ENCODE measurements at regions not wholly inside any gene's neighbourhood (a gene's known extent, or its start where the extent isn't known, plus 50 kb on each side); places are given as distances from the start of the nearest gene placed in this dataset.

DNA sequence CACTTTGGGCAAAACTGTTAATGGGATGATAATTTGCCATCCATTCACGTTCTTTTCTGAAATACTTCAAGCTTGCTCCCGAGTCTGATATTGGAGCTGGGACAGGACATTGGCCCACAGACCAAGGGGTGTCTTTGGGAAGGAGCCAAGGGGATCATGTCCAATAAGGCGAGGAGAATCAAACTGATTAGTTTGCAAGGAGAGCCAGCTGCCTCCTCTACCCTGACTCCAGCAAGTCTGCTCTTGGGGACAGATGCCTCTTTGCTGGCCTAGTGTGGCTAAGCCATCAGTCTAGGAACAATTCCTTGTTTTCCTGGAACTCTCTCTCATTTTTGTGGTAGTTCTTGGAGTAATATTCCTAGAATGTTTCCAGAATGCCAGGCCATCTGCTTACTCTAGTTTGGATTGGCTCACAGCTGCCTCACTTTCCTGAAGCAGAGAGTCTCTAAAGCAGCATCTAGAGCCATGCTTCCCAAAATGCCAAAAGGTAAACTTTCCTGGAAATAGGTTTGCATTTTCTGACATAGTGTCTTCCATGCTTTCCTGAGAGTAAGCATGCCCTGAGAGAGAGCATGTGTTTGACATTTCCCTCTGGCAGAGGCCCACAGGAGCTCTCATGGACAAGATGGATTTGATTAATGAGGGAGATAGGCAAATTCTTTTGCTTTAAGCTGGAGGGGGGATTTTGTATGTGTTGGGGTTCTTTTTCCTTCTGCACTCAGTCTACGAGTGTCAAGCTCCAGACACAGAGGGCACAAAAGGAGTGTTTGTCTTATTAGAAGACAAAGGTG lies 145.6 kb downstream of the GDAP2 start:
- DNase-seq = no peak
- H3K36me3 Mint-ChIP-seq = no peaks in the 10 kb centered on the region

DNA sequence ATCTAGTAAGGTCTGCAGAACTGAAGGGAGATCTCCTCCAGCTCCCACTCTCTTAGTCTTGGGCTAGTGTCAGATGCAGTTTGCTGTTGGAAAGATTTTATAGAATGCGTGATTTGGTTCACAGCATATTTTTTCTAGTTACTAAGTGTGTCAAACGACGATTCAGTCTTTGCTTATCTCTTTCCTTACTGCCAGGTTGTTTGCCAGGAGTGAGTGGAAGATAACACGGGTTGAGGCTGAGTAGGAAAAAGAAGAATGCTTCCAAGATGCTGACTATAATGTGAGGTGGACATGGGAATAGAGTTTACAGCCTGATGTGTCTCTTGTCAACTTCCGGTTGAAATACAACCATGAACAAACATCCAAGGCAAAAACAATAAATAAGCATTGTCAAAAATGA lies 141.4 kb downstream of the GDAP2 start:
- CTCF ChIA-PET = no interaction called here
- Mint-ChIP-seq H3K27me3 (peaks cover 9% of the 10 kb centered on the region), H3K27ac (no peak overlapping the region), H3K4me3 (no peak overlapping the region), H3K4me1 (peaks cover 4% of the 10 kb centered on the region), H3K9me3 (no peaks in the 10 kb centered on the region), H3K36me3 (no peaks in the 10 kb centered on the region)
- no peak for DNase-seq

More for the DNA sequence above, 145.6 kb downstream of the GDAP2 start:
- Mint-ChIP-seq H3K4me3 (no peak overlapping the region), H3K27ac (no peak overlapping the region), H3K4me1 (peaks cover 4% of the 10 kb centered on the region), H3K27me3 (peaks cover 20% of the 10 kb centered on the region), H3K9me3 (no peaks in the 10 kb centered on the region)
- CTCF ChIA-PET = interaction anchor here (1.1 kb wide), 1 partner anchor 30 kb away, joined by 3 read pairs; no protein-coding TSS in a partner anchor

DNA sequence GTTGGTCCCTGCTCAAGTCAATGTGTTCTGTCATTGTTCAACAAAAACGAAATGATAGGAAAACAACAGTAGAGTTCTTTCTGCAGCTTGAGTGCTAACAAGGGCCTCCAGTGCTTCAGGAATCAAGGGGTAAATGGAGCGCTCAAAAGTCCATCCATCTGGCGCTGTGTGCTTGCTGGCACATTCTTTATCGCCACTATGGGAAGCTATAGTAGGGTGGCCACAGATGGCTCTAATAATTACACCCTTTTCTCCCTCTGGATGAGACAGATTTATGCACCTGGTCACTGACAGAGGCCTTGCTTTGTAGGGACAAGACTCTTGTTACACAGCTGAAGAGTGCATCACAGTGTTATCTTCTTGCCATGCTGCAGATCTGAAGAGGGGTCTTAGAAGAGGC lies 136.0 kb downstream of the GDAP2 start:
- no peaks in the 10 kb centered on the region for H3K9me3 Mint-ChIP-seq
- H3K4me3 Mint-ChIP-seq = no peak overlapping the region
- no peak overlapping the region for H3K27ac Mint-ChIP-seq
- no peaks in the 10 kb centered on the region for H3K4me1 Mint-ChIP-seq
- no peaks in the 10 kb centered on the region for H3K36me3 Mint-ChIP-seq
- CTCF ChIA-PET = no interaction called here
- DNase-seq = no peak
- no peaks in the 10 kb centered on the region for H3K27me3 Mint-ChIP-seq

DNA sequence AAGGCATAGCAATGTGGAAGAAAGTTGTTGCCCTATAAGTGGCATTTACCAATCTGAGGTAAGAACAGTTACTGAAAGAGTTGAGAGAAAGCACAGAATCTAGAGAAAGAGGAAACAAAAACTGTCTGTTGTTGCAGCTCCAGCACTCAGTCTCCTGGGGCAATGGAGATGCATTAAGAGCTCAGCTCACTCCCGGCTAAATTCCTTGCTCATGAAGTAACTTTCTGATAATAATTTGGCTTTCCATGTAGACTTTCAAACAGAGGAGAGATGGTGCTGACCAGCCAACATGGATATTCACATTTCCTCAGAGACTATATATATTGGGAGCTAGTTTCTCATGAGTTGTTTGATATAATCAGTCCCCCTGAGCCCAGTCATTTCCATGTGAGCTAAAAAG lies 135.3 kb downstream of the GDAP2 start:
- CTCF ChIA-PET = no interaction called here
- no peaks in the 10 kb centered on the region for H3K27me3 Mint-ChIP-seq
- H3K9me3 Mint-ChIP-seq = no peaks in the 10 kb centered on the region
- H3K4me1 Mint-ChIP-seq = no peaks in the 10 kb centered on the region
- no peak for DNase-seq
- no peak overlapping the region for H3K4me3 Mint-ChIP-seq
- H3K27ac Mint-ChIP-seq = no peak overlapping the region
- no peaks in the 10 kb centered on the region for H3K36me3 Mint-ChIP-seq

DNA sequence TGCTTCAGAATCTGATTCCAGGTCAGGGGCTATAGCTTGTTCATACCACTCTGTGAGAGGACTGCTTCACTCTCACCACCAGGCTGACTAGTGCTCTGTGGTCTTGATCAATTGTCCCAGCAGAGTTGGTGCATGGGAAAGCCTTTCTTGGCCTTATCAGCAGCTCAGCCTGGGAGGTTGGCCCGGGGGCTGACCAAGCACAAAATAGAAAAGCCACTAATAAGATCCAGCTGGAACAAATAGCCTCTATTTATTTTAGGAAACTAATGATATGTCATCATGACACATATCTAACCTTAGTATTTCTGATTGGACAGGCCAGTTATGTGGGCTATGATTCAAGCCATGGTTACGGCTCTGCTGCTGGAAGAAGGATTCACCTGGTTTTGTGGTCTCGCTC lies 134.2 kb downstream of the GDAP2 start:
- no peak overlapping the region for H3K4me3 Mint-ChIP-seq
- H3K27ac Mint-ChIP-seq = no peak overlapping the region
- no peaks in the 10 kb centered on the region for H3K9me3 Mint-ChIP-seq
- DNase-seq = no peak
- H3K27me3 Mint-ChIP-seq = no peaks in the 10 kb centered on the region
- H3K4me1 Mint-ChIP-seq = no peaks in the 10 kb centered on the region
- H3K36me3 Mint-ChIP-seq = no peaks in the 10 kb centered on the region
- CTCF ChIA-PET = no interaction called here

DNA sequence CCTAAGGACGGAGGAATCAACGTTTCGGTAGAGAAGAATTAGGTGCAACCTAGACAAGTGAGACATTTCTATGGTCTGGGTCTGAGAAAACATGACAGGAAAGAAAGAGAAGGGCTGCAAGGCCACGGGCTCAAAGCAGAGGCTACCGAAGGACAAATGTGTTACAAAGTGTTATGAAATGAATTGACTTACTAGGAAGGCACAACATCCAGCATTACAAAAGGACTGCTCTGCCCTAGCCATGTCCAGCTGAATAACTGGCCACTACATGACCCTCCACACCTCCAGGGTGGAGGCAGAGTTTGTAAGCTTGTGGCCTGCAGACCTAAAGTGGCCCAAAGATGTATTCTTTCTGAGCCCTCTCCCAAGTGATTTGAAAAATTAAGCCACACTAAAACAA lies 133.6 kb downstream of the GDAP2 start:
- DNase-seq = no peak
- Mint-ChIP-seq H3K27ac (no peak overlapping the region), H3K36me3 (no peaks in the 10 kb centered on the region), H3K9me3 (no peaks in the 10 kb centered on the region), H3K4me3 (no peak overlapping the region), H3K27me3 (no peaks in the 10 kb centered on the region), H3K4me1 (no peaks in the 10 kb centered on the region)
- CTCF ChIA-PET = no interaction called here

DNA sequence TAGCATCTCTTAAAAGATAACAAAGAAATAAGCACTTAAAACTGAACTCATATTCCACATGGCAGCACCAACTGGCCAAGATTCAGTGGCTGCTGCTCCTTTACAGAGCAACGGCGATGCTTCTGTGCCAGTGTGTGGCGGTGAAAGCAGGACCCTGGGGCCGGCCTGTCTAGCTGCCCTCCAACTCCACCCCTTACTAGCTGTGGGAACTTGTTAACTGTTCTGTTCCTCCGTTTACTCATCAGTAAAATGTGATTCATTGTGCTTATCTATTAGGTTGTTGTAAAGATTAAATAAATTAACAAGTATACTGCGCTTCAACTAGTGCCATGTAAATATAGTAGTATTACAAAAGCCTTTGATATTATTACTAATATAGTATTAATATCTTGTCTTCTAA lies 133.2 kb downstream of the GDAP2 start:
- no peak overlapping the region for H3K4me3 Mint-ChIP-seq
- no peaks in the 10 kb centered on the region for H3K4me1 Mint-ChIP-seq
- CTCF ChIA-PET = no interaction called here
- H3K9me3 Mint-ChIP-seq = no peaks in the 10 kb centered on the region
- no peak for DNase-seq
- H3K27me3 Mint-ChIP-seq = no peaks in the 10 kb centered on the region
- H3K36me3 Mint-ChIP-seq = no peaks in the 10 kb centered on the region
- no peak overlapping the region for H3K27ac Mint-ChIP-seq

DNA sequence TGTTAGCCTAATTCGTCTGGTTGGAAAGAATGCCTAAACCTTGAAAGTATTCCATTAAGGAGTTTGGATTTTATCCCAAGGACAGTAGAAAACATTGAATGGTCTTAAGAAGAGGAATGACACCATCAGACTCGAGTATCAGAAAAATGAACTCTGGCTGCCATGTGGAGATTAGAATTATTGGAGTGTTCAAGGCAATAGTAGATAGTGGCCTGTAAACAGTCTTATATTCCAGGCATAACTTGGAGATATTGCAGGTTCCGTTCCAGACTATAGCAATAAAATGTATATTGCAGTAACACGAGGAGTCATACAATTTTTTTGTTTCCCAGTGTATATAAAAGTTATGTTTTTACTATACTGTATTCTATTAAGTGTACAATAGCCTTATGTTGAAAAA lies 130.9 kb downstream of the GDAP2 start:
- Mint-ChIP-seq H3K36me3 (no peaks in the 10 kb centered on the region), H3K27me3 (peaks cover 5% of the 10 kb centered on the region), H3K9me3 (no peaks in the 10 kb centered on the region), H3K4me1 (no peaks in the 10 kb centered on the region), H3K27ac (no peak overlapping the region), H3K4me3 (no peak overlapping the region)
- DNase-seq = no peak
- CTCF ChIA-PET = no interaction called here

DNA sequence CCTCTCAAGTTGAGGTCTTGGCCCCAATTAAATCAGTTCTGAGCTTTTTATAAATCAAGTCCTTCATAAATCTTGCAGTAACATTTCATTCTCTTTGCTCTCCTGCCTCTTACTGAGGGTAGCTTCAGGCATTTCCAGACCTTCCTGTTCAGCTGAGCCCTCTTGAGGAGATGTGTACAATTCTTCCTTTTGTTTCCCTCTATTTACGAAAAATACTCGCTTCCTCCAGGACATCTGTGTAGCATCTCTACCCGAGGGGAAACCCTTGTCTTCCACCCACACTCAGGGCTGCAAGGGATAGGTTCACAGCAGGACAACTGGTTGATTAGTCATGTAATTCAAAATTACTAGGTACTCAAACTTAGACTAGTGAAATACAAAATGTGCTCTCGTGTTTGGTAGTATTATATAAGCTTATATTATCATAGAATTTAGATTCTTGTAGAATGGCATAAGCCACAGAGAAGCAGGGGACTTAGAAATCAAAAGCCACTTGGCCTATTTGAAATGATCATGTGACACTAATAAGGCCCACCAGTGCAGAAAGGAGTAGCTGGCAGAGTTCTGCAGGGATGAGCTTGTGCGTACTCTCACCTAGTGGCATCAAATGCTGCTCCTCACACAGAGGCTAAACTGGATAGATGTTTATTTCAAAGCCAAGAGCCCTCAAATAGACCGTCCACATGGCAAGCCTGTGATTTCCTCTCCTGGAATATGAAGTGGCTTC lies 126.7 kb downstream of the GDAP2 start:
- H3K36me3 Mint-ChIP-seq = no peaks in the 10 kb centered on the region
- H3K4me3 Mint-ChIP-seq = no peak overlapping the region
- H3K27me3 Mint-ChIP-seq = peaks cover 21% of the 10 kb centered on the region
- H3K27ac Mint-ChIP-seq = no peak overlapping the region
- H3K4me1 Mint-ChIP-seq = no peaks in the 10 kb centered on the region
- H3K9me3 Mint-ChIP-seq = no peaks in the 10 kb centered on the region
- DNase-seq = no peak
- CTCF ChIA-PET = no interaction called here

DNA sequence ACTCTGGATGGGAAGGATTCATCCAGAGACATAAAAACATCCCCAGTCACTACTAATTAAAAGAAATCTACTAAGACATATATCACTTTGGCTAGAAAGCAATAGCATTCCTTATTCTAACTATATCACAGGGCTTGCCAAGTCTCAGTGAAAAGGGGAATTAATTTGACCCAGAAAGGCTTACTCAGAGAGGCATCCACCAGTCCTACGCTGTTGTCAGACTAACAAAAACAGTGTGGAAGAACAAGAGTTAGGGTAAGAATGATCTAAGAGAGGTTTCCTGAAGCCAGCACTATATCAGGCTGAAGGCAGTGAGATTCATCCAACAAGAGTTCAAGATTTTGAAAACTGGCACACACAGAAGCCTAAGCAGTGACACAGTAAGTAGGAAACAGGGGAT lies 126.1 kb downstream of the GDAP2 start:
- CTCF ChIA-PET = no interaction called here
- H3K27me3 Mint-ChIP-seq = peaks cover 21% of the 10 kb centered on the region

DNA sequence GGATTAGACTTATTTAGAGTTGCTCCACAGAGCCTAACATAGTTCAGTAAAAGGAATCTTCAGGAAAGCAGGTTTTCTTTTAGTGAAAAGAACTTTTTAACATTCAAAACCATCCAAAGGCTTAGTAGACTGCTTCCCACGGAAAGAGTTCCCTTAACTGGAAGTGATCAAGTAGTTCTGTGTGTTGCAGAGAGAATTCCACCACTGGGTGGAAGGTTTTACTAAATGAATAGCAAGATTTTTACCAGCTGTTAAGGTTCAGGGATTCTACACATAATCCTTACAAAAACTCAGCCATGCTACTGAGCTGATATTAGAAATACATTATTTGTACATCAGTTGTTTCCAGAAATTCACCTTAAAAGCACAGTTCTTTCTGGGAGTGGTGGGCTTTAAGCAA lies 119.7 kb downstream of the GDAP2 start:
- no peak for DNase-seq
- peaks cover 19% of the 10 kb centered on the region for H3K27me3 Mint-ChIP-seq
- H3K27ac Mint-ChIP-seq = no peak overlapping the region
- H3K9me3 Mint-ChIP-seq = no peaks in the 10 kb centered on the region
- CTCF ChIA-PET = no interaction called here
- no peaks in the 10 kb centered on the region for H3K36me3 Mint-ChIP-seq
- H3K4me3 Mint-ChIP-seq = no peak overlapping the region
- no peaks in the 10 kb centered on the region for H3K4me1 Mint-ChIP-seq

More for the DNA sequence above, 126.1 kb downstream of the GDAP2 start:
- H3K36me3 Mint-ChIP-seq = no peaks in the 10 kb centered on the region
- H3K9me3 Mint-ChIP-seq = no peaks in the 10 kb centered on the region
- H3K4me3 Mint-ChIP-seq = no peak overlapping the region
- H3K27ac Mint-ChIP-seq = no peak overlapping the region
- no peaks in the 10 kb centered on the region for H3K4me1 Mint-ChIP-seq
- no peak for DNase-seq

DNA sequence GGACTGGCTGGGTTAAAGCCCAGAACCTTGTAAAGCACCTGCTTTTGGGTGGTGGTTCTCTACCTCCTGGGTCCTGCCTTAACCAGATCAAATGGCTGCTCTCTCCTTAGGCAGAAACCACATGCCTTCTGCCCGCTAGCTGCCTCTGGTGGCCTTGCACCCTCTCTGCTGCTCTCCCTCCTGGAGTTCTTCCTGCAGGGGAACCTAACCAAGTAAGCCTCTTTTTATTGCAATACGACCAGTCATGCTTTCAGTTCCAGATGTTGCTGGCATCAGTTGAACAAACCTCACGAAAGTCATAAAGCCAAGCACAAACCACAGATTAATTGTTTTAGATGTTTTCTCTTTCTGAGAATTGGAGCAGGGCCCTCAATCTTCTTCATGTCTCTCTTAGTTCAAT lies 118.9 kb downstream of the GDAP2 start:
- DNase-seq = no peak
- no peak overlapping the region for H3K4me3 Mint-ChIP-seq
- no peaks in the 10 kb centered on the region for H3K9me3 Mint-ChIP-seq
- H3K27ac Mint-ChIP-seq = no peak overlapping the region
- peaks cover 14% of the 10 kb centered on the region for H3K27me3 Mint-ChIP-seq
- H3K4me1 Mint-ChIP-seq = no peaks in the 10 kb centered on the region
- CTCF ChIA-PET = no interaction called here
- no peaks in the 10 kb centered on the region for H3K36me3 Mint-ChIP-seq

DNA sequence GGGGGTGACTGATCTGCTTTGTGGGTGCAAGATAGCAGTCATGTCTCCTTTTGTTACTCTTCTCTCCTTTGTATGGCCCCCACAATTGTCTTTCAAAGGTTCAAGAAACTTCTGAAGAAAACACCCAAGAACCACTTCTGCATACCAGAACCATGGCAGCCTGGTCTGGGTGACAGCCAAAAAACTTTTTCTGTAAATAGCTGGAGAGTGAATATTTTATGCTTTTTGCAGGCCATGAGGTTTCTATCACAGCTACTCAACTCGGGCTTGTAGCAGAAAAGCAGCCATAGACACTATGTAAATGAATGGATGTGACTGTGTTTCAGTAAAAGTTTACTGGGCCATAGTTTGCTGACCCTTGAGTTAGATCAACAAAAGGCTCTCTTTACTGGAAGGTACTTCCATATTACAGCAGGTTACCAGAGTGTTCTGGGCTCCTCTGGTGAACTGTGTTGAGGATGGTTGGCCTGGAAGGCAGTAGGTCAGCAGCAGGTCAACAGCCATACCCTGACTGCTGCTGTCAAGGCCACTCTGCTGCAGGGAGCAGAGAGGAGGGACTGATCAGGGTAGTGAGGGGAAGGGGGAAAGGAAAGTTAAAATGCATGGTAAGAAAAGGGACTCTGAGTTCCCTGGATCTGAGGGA lies 116.4 kb downstream of the GDAP2 start:
- Mint-ChIP-seq H3K27me3 (peaks cover 7% of the 10 kb centered on the region), H3K27ac (no peak overlapping the region), H3K4me1 (no peaks in the 10 kb centered on the region), H3K9me3 (no peaks in the 10 kb centered on the region), H3K36me3 (no peaks in the 10 kb centered on the region), H3K4me3 (no peak overlapping the region)
- DNase-seq = no peak
- CTCF ChIA-PET = no interaction called here
